ENCODE measurements at regions not wholly inside any gene's neighbourhood (a gene's known extent, or its start where the extent isn't known, plus 50 kb on each side); places are given as distances from the start of the nearest gene placed in this dataset.

DNA sequence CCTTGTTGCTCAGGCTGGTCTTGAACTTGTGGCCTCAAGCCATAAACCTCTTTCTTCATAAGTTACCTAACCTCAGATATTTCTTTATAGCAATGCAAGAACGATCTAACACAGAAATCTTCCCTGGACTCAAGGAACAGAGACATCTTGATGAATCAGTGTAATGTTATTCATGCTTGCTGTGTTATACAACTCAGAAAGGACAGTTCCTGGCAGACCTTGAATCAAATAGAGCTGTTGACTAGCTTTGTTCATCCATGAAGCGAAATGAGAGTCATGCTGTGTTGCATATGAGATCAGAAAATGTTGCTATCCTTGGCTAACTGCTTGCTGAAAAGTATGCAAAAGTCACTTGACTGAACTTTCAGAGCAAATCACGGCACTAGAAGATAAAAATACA, 72.6 kb upstream of the ARHGAP24 start:
- 94 to 95% methylated on average over 3 of the region's 3 CpGs for WGBS, 2 experiments
- H3K4me3 ChIP-seq (ENCODE audit: insufficient read depth, low read depth, low read length): no peak overlapping the region
- no peaks in the 10 kb centered on the region for H3K36me3 ChIP-seq (ENCODE audit: control insufficient read depth, insufficient read depth, low read length)
- no peaks in the 10 kb centered on the region for H3K4me1 ChIP-seq (ENCODE audit: control insufficient read depth, insufficient read depth, low read length)
- H3K27ac ChIP-seq (ENCODE audit: insufficient read depth, low read depth, low read length, poor library complexity, severe bottlenecking): no peak overlapping the region
- H3K9me3 ChIP-seq (ENCODE audit: control insufficient read depth, low read length): no peaks in the 10 kb centered on the region
- no peaks in the 10 kb centered on the region for H3K27me3 ChIP-seq (ENCODE audit: control insufficient read depth, insufficient read depth, low read length, poor library complexity, severe bottlenecking)

DNA sequence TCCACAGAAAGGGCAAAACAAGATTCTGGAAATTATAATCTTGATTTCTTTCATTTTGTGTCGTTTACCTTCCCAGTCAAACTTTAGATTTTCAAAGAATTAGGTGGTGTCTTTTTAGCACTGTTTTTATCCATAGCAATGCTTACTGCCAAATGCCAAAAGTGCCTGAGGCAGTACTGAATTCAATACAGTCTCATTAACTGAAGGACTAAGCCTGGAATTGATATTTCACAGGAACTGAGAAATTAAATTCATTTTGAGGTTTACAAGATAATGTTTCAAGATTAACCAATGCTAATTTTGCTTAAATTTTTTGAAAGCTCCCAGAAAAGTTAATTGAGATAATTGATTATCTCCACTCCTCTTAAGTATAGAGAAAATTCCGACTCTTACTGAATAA, 68.8 kb upstream of the ARHGAP24 start:
- Histone ChIP-seq H3K4me3 (ENCODE audit: insufficient read depth, low read depth, low read length) (no peak overlapping the region), H3K9me3 (ENCODE audit: control insufficient read depth, low read length) (no peaks in the 10 kb centered on the region), H3K4me1 (ENCODE audit: control insufficient read depth, insufficient read depth, low read length) (no peaks in the 10 kb centered on the region), H3K36me3 (ENCODE audit: control insufficient read depth, insufficient read depth, low read length) (no peaks in the 10 kb centered on the region), H3K27ac (ENCODE audit: insufficient read depth, low read depth, low read length, poor library complexity, severe bottlenecking) (no peak overlapping the region), H3K27me3 (ENCODE audit: control insufficient read depth, insufficient read depth, low read length, poor library complexity, severe bottlenecking) (no peaks in the 10 kb centered on the region)
- WGBS, 2 experiments: 94 to 100% methylated on average over 1 to 2 of the region's 2 CpGs

DNA sequence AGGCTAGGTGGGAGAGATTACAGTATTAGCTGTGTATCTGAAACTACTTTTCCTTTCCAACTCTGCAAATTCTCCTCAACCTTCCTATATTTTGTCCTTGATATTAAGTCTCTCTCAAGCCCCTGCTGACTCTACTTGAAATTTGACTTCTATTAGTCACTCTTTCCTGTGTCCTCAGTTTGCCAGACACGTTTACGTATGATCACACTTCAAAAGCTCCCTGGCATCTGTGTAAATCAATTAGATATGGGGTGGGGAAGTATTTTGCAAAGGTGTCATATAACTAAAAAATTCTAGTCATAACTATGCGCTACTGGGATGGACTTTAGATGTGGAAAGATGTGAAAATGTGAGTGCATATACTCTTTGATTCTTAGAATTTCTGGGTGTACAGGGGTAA, 67.4 kb upstream of the ARHGAP24 start:
- H3K4me3 ChIP-seq (ENCODE audit: insufficient read depth, low read depth, low read length): no peak overlapping the region
- H3K4me1 ChIP-seq (ENCODE audit: control insufficient read depth, insufficient read depth, low read length): no peaks in the 10 kb centered on the region
- H3K27me3 ChIP-seq (ENCODE audit: control insufficient read depth, insufficient read depth, low read length, poor library complexity, severe bottlenecking): no peaks in the 10 kb centered on the region
- 90 to 92% methylated on average over 3 of the region's 3 CpGs for WGBS, 2 experiments
- no peaks in the 10 kb centered on the region for H3K36me3 ChIP-seq (ENCODE audit: control insufficient read depth, insufficient read depth, low read length)
- H3K27ac ChIP-seq (ENCODE audit: insufficient read depth, low read depth, low read length, poor library complexity, severe bottlenecking): no peak overlapping the region
- no peaks in the 10 kb centered on the region for H3K9me3 ChIP-seq (ENCODE audit: control insufficient read depth, low read length)

DNA sequence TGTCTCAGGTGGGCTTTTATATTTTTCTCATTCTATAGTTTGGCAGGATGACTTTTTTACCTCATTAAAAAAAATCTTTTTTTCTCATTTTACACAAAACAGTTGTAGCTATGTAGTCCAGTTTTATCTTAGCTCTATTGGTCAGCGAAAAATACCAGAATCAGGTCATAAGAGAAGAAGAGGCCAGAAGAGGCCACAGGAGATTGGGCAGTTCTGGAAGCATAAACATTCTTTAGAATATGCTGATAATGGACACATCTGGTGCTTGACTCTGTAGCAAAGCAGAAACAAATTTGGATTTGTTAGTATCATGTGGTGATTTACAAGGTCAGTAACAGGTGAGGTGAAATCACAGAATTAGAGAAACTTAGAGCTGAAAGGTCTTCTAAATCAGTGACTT, 66.6 kb upstream of the ARHGAP24 start:
- no peaks in the 10 kb centered on the region for H3K4me1 ChIP-seq (ENCODE audit: control insufficient read depth, insufficient read depth, low read length)
- no peaks in the 10 kb centered on the region for H3K27me3 ChIP-seq (ENCODE audit: control insufficient read depth, insufficient read depth, low read length, poor library complexity, severe bottlenecking)
- no peaks in the 10 kb centered on the region for H3K9me3 ChIP-seq (ENCODE audit: control insufficient read depth, low read length)
- WGBS, 2 experiments: 88 to 100% methylated on average over 1 of the region's 1 CpG
- no peak overlapping the region for H3K4me3 ChIP-seq (ENCODE audit: insufficient read depth, low read depth, low read length)
- H3K36me3 ChIP-seq (ENCODE audit: control insufficient read depth, insufficient read depth, low read length): no peaks in the 10 kb centered on the region
- H3K27ac ChIP-seq (ENCODE audit: insufficient read depth, low read depth, low read length, poor library complexity, severe bottlenecking): no peak overlapping the region

DNA sequence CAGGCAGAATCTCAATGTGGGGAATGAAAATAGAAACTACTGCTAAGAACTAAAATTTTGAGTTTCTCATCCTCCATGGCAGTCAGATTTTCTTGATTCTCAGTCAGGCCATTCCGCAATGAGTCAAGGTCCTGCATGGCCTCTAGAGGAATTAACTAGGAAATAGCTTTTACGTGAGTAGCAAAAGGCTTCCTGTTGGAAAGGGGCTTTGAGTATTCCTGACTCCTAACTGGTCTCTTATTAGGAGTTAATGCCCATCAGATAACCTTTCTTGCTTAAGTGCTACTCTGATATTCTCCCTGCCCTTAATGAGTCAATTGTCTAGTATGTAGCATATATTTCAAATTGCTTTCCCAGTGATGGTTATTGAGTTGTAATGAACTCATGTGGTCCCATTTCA, 65.7 kb upstream of the ARHGAP24 start:
- Histone ChIP-seq H3K9me3 (ENCODE audit: control insufficient read depth, low read length) (no peaks in the 10 kb centered on the region), H3K4me3 (ENCODE audit: insufficient read depth, low read depth, low read length) (no peak overlapping the region), H3K36me3 (ENCODE audit: control insufficient read depth, insufficient read depth, low read length) (no peaks in the 10 kb centered on the region), H3K27me3 (ENCODE audit: control insufficient read depth, insufficient read depth, low read length, poor library complexity, severe bottlenecking) (no peaks in the 10 kb centered on the region), H3K4me1 (ENCODE audit: control insufficient read depth, insufficient read depth, low read length) (no peaks in the 10 kb centered on the region), H3K27ac (ENCODE audit: insufficient read depth, low read depth, low read length, poor library complexity, severe bottlenecking) (no peak overlapping the region)
- WGBS, 2 experiments: 94 to 96% methylated on average over 2 of the region's 2 CpGs

DNA sequence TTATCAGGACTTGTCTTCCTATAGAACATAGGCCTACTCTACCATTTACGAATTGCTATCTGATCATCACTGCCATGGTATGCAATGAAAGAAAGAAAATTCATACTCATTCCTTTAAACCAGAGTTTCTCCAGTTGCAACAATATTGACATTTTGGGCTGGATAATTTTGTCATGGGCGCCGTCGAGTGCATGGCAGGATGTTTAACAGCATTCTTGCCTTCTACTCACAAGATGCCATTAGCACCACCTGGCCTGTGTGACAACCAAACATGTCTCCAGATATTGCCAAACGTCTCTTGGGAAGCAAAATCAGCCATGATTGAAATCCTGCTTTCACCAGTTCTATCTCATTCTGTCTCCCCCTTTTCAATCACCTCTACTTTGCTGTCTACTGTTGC, 63.6 kb upstream of the ARHGAP24 start:
- Histone ChIP-seq H3K4me3 (ENCODE audit: insufficient read depth, low read depth, low read length) (no peak overlapping the region), H3K4me1 (ENCODE audit: control insufficient read depth, insufficient read depth, low read length) (no peaks in the 10 kb centered on the region), H3K36me3 (ENCODE audit: control insufficient read depth, insufficient read depth, low read length) (no peaks in the 10 kb centered on the region), H3K27ac (ENCODE audit: insufficient read depth, low read depth, low read length, poor library complexity, severe bottlenecking) (no peak overlapping the region), H3K27me3 (ENCODE audit: control insufficient read depth, insufficient read depth, low read length, poor library complexity, severe bottlenecking) (no peaks in the 10 kb centered on the region), H3K9me3 (ENCODE audit: control insufficient read depth, low read length) (no peaks in the 10 kb centered on the region)
- WGBS, 2 experiments: 93 to 95% methylated on average over 5 of the region's 5 CpGs

DNA sequence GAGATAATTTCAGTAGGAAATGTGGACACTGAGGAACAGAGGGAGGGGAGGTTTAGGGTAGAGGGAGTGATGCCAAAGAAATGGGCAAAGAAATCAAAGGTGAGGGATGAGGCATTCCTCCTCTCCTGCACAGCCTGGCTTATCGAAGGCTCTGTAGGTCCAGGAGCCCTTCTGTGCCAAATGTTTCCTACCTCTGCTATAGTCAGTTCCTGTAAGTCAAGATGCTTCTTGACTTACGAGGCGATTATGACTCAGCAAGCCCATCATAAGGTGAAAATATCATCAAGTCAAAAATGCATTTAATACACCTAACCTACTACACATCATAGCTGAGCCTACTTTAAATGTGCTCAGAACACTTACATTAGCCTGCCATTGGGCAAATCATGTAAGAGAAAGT, 60.0 kb upstream of the ARHGAP24 start:
- Histone ChIP-seq H3K27me3 (ENCODE audit: control insufficient read depth, insufficient read depth, low read length, poor library complexity, severe bottlenecking) (no peaks in the 10 kb centered on the region), H3K9me3 (ENCODE audit: control insufficient read depth, low read length) (no peaks in the 10 kb centered on the region), H3K27ac (ENCODE audit: insufficient read depth, low read depth, low read length, poor library complexity, severe bottlenecking) (no peak overlapping the region), H3K36me3 (ENCODE audit: control insufficient read depth, insufficient read depth, low read length) (no peaks in the 10 kb centered on the region), H3K4me3 (ENCODE audit: insufficient read depth, low read depth, low read length) (no peak overlapping the region), H3K4me1 (ENCODE audit: control insufficient read depth, insufficient read depth, low read length) (no peaks in the 10 kb centered on the region)
- WGBS, 2 experiments: 60 to 62% methylated on average over 3 of the region's 3 CpGs

DNA sequence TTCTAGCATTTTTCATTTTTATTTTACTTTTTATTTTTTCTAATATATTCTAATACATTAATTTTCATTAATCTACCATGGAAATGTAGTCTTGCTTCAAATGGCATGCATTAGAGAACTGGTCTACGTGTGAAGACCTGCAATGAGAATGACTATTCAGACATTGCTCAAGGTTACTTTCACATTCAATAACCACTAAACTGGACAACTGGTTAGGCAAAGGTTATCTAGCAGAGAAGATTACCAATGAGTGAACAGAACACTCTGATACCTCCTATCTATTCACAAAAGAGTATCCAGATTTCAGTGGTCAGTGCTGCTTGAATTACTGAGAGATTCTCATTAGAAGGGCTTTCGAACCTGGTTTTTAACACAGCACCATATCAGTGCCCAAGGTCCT, 58.9 kb upstream of the ARHGAP24 start:
- 90 to 93% methylated on average over 2 of the region's 2 CpGs for WGBS, 2 experiments
- Histone ChIP-seq H3K27ac (ENCODE audit: insufficient read depth, low read depth, low read length, poor library complexity, severe bottlenecking) (no peak overlapping the region), H3K9me3 (ENCODE audit: control insufficient read depth, low read length) (no peaks in the 10 kb centered on the region), H3K4me3 (ENCODE audit: insufficient read depth, low read depth, low read length) (no peak overlapping the region), H3K27me3 (ENCODE audit: control insufficient read depth, insufficient read depth, low read length, poor library complexity, severe bottlenecking) (no peaks in the 10 kb centered on the region), H3K4me1 (ENCODE audit: control insufficient read depth, insufficient read depth, low read length) (no peaks in the 10 kb centered on the region), H3K36me3 (ENCODE audit: control insufficient read depth, insufficient read depth, low read length) (no peaks in the 10 kb centered on the region)

DNA sequence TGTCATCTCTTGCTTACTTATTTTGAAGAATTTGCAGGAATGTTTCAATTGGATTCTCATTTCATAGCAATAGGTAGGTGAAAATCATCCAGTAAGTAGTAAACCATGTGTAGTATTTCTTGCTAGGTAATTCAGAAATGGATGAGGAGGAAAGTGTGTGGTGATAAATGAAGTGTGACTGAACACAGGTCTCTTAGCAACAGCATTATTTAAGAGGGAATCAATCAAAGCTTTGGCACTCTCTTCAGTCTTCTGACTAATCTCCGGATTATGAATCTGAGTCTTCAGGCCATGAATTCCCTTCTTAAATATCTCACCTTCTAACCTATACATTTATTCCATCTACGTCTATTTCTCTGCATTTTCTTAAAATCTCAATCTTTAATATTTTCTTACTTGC, 55.8 kb upstream of the ARHGAP24 start:
- WGBS, 2 experiments: 92 to 93% methylated on average over 2 of the region's 2 CpGs
- H3K27me3 ChIP-seq (ENCODE audit: control insufficient read depth, insufficient read depth, low read length, poor library complexity, severe bottlenecking): no peaks in the 10 kb centered on the region
- H3K4me1 ChIP-seq (ENCODE audit: control insufficient read depth, insufficient read depth, low read length): no peaks in the 10 kb centered on the region
- no peaks in the 10 kb centered on the region for H3K36me3 ChIP-seq (ENCODE audit: control insufficient read depth, insufficient read depth, low read length)
- no peak overlapping the region for H3K4me3 ChIP-seq (ENCODE audit: insufficient read depth, low read depth, low read length)
- no peaks in the 10 kb centered on the region for H3K9me3 ChIP-seq (ENCODE audit: control insufficient read depth, low read length)
- H3K27ac ChIP-seq (ENCODE audit: insufficient read depth, low read depth, low read length, poor library complexity, severe bottlenecking): no peak overlapping the region

DNA sequence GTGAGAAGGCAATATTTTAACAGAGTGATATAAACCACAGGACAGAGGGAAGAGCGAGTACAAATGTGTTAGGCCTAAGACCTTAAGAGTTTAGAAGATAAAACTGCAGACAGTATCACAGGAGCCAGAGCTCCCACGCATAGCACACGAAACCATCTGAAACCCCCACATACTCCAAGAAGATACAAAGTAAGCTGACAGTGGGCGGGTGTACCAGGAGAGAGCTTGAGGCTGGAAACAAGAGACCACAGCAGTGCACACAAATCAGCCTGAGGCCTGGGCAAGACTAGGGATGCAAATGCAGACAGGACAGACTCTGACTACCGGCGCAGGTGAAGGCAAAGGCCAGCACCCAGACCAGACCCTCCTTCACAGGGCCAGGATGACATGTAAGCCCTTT, 54.1 kb upstream of the ARHGAP24 start:
- H3K4me3 ChIP-seq (ENCODE audit: insufficient read depth, low read depth, low read length): no peak overlapping the region
- no peaks in the 10 kb centered on the region for H3K36me3 ChIP-seq (ENCODE audit: control insufficient read depth, insufficient read depth, low read length)
- H3K27me3 ChIP-seq (ENCODE audit: control insufficient read depth, insufficient read depth, low read length, poor library complexity, severe bottlenecking): no peaks in the 10 kb centered on the region
- H3K4me1 ChIP-seq (ENCODE audit: control insufficient read depth, insufficient read depth, low read length): no peaks in the 10 kb centered on the region
- no peak overlapping the region for H3K27ac ChIP-seq (ENCODE audit: insufficient read depth, low read depth, low read length, poor library complexity, severe bottlenecking)
- no peaks in the 10 kb centered on the region for H3K9me3 ChIP-seq (ENCODE audit: control insufficient read depth, low read length)
- WGBS, 2 experiments: 86 to 87% methylated on average over 6 of the region's 6 CpGs

DNA sequence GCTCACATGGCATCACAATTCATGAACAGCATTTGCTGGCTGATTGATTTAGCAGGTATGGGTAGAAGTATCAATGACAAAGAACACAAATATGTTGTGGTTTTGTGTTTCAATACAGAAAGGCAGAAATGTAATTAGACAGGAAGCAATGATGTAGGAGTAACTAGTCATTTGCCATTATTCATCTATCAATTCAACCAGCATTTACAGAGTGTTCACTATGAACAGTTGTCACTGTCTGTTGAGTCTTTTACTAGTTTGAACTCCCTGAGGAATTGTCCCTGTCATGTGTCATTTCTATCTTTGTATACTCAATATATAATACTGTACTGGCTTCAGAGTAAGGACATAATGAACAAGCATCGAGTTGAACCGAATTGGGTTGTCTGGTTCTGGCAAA, 51.5 kb upstream of the ARHGAP24 start:
- H3K9me3 ChIP-seq (ENCODE audit: control insufficient read depth, low read length): no peaks in the 10 kb centered on the region
- no peak overlapping the region for H3K4me3 ChIP-seq (ENCODE audit: insufficient read depth, low read depth, low read length)
- WGBS, 2 experiments: 95 to 97% methylated on average over 2 of the region's 2 CpGs
- no peaks in the 10 kb centered on the region for H3K4me1 ChIP-seq (ENCODE audit: control insufficient read depth, insufficient read depth, low read length)
- no peaks in the 10 kb centered on the region for H3K27me3 ChIP-seq (ENCODE audit: control insufficient read depth, insufficient read depth, low read length, poor library complexity, severe bottlenecking)
- no peaks in the 10 kb centered on the region for H3K36me3 ChIP-seq (ENCODE audit: control insufficient read depth, insufficient read depth, low read length)
- no peak overlapping the region for H3K27ac ChIP-seq (ENCODE audit: insufficient read depth, low read depth, low read length, poor library complexity, severe bottlenecking)
